Keratinocyte (primary cell): ENCODE measurements at regions not wholly inside any gene's neighbourhood (a gene's known extent, or its start where the extent isn't known, plus 50 kb on each side); places are given as distances from the start of the nearest gene placed in this dataset.

Experiments
- DNase-seq: peaks from one replicate; pipeline ENCODE4 v3.0.0-alpha.2; 2011; ENCODE audit warnings: low read depth, missing footprints, low spot score
- FAIRE-seq: peaks from 2 replicates; lab custom pipeline; 2011; peaks lifted over from hg19 to GRCh38; lab: Jason Lieb, UNC
- H2AFZ ChIP-seq: 2 replicates; pipeline ENCODE4 v1.6.0; 2012; ENCODE audit warnings: low read length, control low read depth, inconsistent platforms; ENCODE audit not compliant: control insufficient read depth
- H3K27ac ChIP-seq: 2 replicates; pipeline ENCODE4 v1.5.1; 2011; ENCODE audit warnings: low read length; ENCODE audit not compliant: control insufficient read depth, insufficient read depth
- H3K27me3 ChIP-seq: 3 replicates; pipeline ENCODE4 v1.6.0; 2011; ENCODE audit warnings: low read length; ENCODE audit not compliant: control insufficient read depth, insufficient read depth; ENCODE audit errors: extremely low read depth
- H3K36me3 ChIP-seq, 2 experiments: 2 replicates in 1 of 2; 3 replicates in 1 of 2; pipeline ENCODE4 v1.5.1; 2011; ENCODE audit warnings: low read length in 2 of 2, mild to moderate bottlenecking in 1 of 2; ENCODE audit not compliant: control insufficient read depth in 2 of 2, insufficient read depth in 2 of 2; ENCODE audit errors: extremely low read depth in 1 of 2
- H3K4me1 ChIP-seq: 3 replicates; pipeline ENCODE4 v1.5.1; 2011; ENCODE audit warnings: low read length; ENCODE audit not compliant: control insufficient read depth, insufficient read depth; ENCODE audit errors: extremely low read depth
- H3K4me2 ChIP-seq: 3 replicates; pipeline ENCODE4 v1.6.0; 2011; ENCODE audit warnings: low read depth, low read length; ENCODE audit not compliant: control insufficient read depth, insufficient read depth; ENCODE audit errors: extremely low read depth
- H3K4me3 ChIP-seq, 3 experiments: fragments of 200-600 bp in 1 of 3; sonication (generic) in 1 of 3; 2 replicates in 2 of 3; 3 replicates in 1 of 3; pipeline ENCODE4 v1.5.1; 2011 to 2016; ENCODE audit warnings: low read length in 3 of 3, mild to moderate bottlenecking in 3 of 3, control low read depth in 2 of 3, inconsistent platforms in 1 of 3, low read depth in 1 of 3, mixed read lengths in 1 of 3, mixed run types in 1 of 3, moderate library complexity in 1 of 3; ENCODE audit not compliant: control insufficient read depth in 2 of 3, insufficient read depth in 2 of 3; ENCODE audit errors: extremely low read depth in 1 of 3
- H3K79me2 ChIP-seq: 2 replicates; pipeline ENCODE4 v1.6.0; 2012; ENCODE audit warnings: low read length; ENCODE audit not compliant: control insufficient read depth, insufficient read depth
- H3K9ac ChIP-seq: 3 replicates; pipeline ENCODE4 v1.6.0; 2011; ENCODE audit warnings: low read length; ENCODE audit not compliant: control insufficient read depth, insufficient read depth; ENCODE audit errors: extremely low read depth
- H3K9me1 ChIP-seq: 3 replicates; pipeline ENCODE4 v1.6.0; 2011; ENCODE audit warnings: low read length; ENCODE audit not compliant: control insufficient read depth, insufficient read depth; ENCODE audit errors: extremely low read depth
- H3K9me3 ChIP-seq: 2 replicates; pipeline ENCODE4 v1.5.1; 2012; ENCODE audit warnings: low read depth, low read length; ENCODE audit not compliant: control insufficient read depth
- H4K20me1 ChIP-seq: 3 replicates; pipeline ENCODE4 v1.6.0; 2011; ENCODE audit warnings: low read length; ENCODE audit not compliant: control insufficient read depth, insufficient read depth; ENCODE audit errors: extremely low read depth
- EZH2 ChIP-seq: IDR thresholded peaks from one replicate; pipeline ENCODE4 v1.6.1; 2012; ENCODE audit warnings: inconsistent platforms, mild to moderate bottlenecking, low read length, moderate library complexity
- dilution Hi-C: fragments of 300-500 bp; cut with MboI; formaldehyde crosslinking; loops from one replicate; pipeline ENCODE4 v1.7.0; 2020; ENCODE audit warnings: low sequenced_read_pairs; ENCODE audit not compliant: extremely low pct_ligation_motif_present
- TF ChIP-seq, protein P1 (sequence below), 3 experiments: IDR thresholded peaks in 1 of 3; conservative IDR thresholded peaks in 1 of 3; optimal IDR thresholded peaks in 1 of 3; 2 replicates in 2 of 3; 3 replicates in 1 of 3; pipeline versions ENCODE3 to v1.5.1; 2011; ENCODE audit warnings: low read length in 3 of 3, mild to moderate bottlenecking in 3 of 3, moderate library complexity in 2 of 3, control low read depth in 1 of 3, inconsistent platforms in 1 of 3; ENCODE audit not compliant: insufficient read depth in 2 of 3; ENCODE audit errors: extremely low read depth in 1 of 3

DNA sequence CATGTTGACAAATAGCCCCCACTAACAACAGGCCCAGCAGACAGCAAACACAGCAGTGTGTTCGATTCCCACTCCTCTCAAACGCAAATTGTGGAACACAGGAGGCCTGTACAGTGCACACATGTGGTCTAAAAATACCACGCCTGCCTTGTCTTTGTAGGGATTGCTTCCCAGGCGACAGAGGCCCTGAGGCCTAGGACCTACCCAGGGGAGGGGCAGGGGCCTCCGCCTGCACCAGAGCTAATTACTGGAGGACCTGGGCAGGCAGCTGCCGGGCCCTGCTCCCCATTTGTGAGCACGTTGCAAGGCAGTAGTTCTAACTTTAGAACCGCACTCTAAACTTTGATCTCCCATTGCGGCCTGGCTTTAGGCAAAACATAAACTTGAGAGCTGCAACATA lies 316.0 kb downstream of the TXNL1 start:
- Histone ChIP-seq H3K9me1 (no peaks in the 10 kb centered on the region), H2AFZ (peak overlapping the region; percentile 62), H3K4me1 (peaks cover 4% of the 10 kb centered on the region), H3K27me3 (no peaks in the 10 kb centered on the region), H3K9ac (no peak overlapping the region), H3K27ac (no peak overlapping the region), H3K36me3 (no peaks in the 10 kb centered on the region), H3K79me2 (no peaks in the 10 kb centered on the region), H4K20me1 (no peaks in the 10 kb centered on the region), H3K4me2 (no peak overlapping the region), H3K4me3 (no peak overlapping the region), H3K9me3 (no peaks in the 10 kb centered on the region)
- dilution Hi-C loops, result no loop called here
- TF ChIP-seq EZH2, result no peak
- TF ChIP-seq, protein P1, sequence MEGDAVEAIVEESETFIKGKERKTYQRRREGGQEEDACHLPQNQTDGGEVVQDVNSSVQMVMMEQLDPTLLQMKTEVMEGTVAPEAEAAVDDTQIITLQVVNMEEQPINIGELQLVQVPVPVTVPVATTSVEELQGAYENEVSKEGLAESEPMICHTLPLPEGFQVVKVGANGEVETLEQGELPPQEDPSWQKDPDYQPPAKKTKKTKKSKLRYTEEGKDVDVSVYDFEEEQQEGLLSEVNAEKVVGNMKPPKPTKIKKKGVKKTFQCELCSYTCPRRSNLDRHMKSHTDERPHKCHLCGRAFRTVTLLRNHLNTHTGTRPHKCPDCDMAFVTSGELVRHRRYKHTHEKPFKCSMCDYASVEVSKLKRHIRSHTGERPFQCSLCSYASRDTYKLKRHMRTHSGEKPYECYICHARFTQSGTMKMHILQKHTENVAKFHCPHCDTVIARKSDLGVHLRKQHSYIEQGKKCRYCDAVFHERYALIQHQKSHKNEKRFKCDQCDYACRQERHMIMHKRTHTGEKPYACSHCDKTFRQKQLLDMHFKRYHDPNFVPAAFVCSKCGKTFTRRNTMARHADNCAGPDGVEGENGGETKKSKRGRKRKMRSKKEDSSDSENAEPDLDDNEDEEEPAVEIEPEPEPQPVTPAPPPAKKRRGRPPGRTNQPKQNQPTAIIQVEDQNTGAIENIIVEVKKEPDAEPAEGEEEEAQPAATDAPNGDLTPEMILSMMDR (optimal IDR thresholded peaks at IDR 0.05 in 1 of 3, IDR thresholded peaks at IDR 0.05 in 1 of 3, conservative IDR thresholded peaks at IDR 0.05 in 1 of 3; ENCODE audit: extremely low read depth in 1 of 3, insufficient read depth in 2 of 3, low read length in 3 of 3), result no peak
- no peak for FAIRE-seq
- no peak for DNase-seq

DNA sequence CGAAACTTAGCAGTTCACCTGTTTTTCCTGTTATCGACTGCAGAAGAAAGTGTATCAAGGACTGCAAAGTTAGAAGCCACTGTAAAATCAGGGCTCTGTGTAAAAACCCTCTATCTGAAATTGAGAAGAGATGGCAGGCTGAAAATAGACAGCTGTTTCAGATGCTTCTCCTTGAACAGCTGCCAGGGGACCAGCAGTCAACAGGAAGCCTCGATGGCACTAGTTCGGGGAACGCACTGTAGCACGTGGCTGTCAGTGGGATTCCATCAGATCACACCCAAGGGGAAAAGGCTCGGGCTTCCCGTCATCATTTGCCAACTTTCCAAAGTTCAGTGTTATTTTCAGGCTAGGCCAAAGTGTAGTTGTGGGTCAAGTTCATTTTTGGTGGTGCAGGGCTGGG lies 316.9 kb downstream of the TXNL1 start:
- Histone ChIP-seq H4K20me1 (no peaks in the 10 kb centered on the region), H3K9me3 (no peaks in the 10 kb centered on the region), H3K9me1 (no peaks in the 10 kb centered on the region), H3K79me2 (no peaks in the 10 kb centered on the region), H3K4me3 (no peak overlapping the region), H3K36me3 (no peaks in the 10 kb centered on the region), H3K4me2 (no peak overlapping the region), H3K4me1 (peaks cover 4% of the 10 kb centered on the region), H3K27ac (no peak overlapping the region), H3K9ac (no peak overlapping the region), H3K27me3 (no peaks in the 10 kb centered on the region), H2AFZ (no peak overlapping the region)
- FAIRE-seq, result no peak
- no peak for TF ChIP-seq EZH2
- TF ChIP-seq, protein P1 (optimal IDR thresholded peaks at IDR 0.05 in 1 of 3, IDR thresholded peaks at IDR 0.05 in 1 of 3, conservative IDR thresholded peaks at IDR 0.05 in 1 of 3; ENCODE audit: extremely low read depth in 1 of 3, insufficient read depth in 2 of 3, low read length in 3 of 3), result no peak
- dilution Hi-C loops, result no loop called here
- DNase-seq, result no peak
